ENCODE measurements at regions not wholly inside any gene's neighbourhood (a gene's known extent, or its start where the extent isn't known, plus 50 kb on each side); places are given as distances from the start of the nearest gene placed in this dataset.

DNA sequence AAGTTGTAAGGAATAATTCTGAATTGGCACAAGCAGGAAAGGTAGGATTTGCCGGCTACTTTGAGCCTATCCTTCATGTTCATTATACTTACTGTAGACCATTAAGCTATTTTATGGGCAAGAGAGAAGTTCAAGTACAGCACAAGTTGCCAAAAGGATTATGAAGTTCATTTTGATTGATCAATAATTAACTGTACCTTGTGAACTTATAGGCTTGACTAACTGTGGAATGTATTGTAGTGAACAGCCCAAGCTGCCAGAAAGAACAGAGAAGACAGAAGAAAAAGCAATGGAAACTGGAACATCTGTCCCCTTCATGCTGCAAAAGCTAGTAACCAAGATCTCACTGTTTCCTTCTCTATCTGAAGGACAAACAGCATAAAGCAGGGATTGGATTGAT is 810.1 kb upstream of the ZEB2 start:
- no peak overlapping the region for H3K27ac Mint-ChIP-seq
- peaks cover 8% of the 10 kb centered on the region; the same call in 2 of the 3 replicates for H3K4me1 Mint-ChIP-seq

More for the DNA sequence above, 810.1 kb upstream of the ZEB2 start:
- Mint-ChIP-seq H3K4me3 (no peak overlapping the region), H3K36me3 (ENCODE audit: low read depth) (no peaks in the 10 kb centered on the region), H3K27me3 (ENCODE audit: insufficient read depth, low read depth, poor library complexity) (no peaks in the 10 kb centered on the region), H3K9me3 (no peaks in the 10 kb centered on the region)
- DNase-seq (ENCODE audit: low spot score) = no peak
- Histone ChIP-seq H3K79me2 (replicated peaks; ENCODE audit: insufficient read depth) (no peaks in the 10 kb centered on the region), H4K20me1 (replicated peaks; ENCODE audit: insufficient read depth) (no peaks in the 10 kb centered on the region), H3K4me1 (ENCODE audit: insufficient read depth) (no peaks in the 10 kb centered on the region), H2AFZ (no peak overlapping the region), H3K36me3 (ENCODE audit: insufficient read depth) (no peaks in the 10 kb centered on the region), H3K27me3 (ENCODE audit: insufficient read depth) (no peaks in the 10 kb centered on the region), H3K4me2 (no peak overlapping the region), H3K4me3 (no peak overlapping the region), H3K27ac (ENCODE audit: low read depth) (no peak overlapping the region), H3K9me2 (ENCODE audit: insufficient read depth) (no peaks in the 10 kb centered on the region), H3F3A (replicated peaks; ENCODE audit: low read depth) (no peaks in the 10 kb centered on the region)
- TF ChIP-seq, protein P1, sequence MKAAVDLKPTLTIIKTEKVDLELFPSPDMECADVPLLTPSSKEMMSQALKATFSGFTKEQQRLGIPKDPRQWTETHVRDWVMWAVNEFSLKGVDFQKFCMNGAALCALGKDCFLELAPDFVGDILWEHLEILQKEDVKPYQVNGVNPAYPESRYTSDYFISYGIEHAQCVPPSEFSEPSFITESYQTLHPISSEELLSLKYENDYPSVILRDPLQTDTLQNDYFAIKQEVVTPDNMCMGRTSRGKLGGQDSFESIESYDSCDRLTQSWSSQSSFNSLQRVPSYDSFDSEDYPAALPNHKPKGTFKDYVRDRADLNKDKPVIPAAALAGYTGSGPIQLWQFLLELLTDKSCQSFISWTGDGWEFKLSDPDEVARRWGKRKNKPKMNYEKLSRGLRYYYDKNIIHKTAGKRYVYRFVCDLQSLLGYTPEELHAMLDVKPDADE (IDR thresholded peaks at IDR 0.05) = no peak
- TF ChIP-seq EZH2phosphoT487 (IDR thresholded peaks at IDR 0.05; ENCODE audit: unreplicated experiment) = no peak
- TF ChIP-seq, protein P2, sequence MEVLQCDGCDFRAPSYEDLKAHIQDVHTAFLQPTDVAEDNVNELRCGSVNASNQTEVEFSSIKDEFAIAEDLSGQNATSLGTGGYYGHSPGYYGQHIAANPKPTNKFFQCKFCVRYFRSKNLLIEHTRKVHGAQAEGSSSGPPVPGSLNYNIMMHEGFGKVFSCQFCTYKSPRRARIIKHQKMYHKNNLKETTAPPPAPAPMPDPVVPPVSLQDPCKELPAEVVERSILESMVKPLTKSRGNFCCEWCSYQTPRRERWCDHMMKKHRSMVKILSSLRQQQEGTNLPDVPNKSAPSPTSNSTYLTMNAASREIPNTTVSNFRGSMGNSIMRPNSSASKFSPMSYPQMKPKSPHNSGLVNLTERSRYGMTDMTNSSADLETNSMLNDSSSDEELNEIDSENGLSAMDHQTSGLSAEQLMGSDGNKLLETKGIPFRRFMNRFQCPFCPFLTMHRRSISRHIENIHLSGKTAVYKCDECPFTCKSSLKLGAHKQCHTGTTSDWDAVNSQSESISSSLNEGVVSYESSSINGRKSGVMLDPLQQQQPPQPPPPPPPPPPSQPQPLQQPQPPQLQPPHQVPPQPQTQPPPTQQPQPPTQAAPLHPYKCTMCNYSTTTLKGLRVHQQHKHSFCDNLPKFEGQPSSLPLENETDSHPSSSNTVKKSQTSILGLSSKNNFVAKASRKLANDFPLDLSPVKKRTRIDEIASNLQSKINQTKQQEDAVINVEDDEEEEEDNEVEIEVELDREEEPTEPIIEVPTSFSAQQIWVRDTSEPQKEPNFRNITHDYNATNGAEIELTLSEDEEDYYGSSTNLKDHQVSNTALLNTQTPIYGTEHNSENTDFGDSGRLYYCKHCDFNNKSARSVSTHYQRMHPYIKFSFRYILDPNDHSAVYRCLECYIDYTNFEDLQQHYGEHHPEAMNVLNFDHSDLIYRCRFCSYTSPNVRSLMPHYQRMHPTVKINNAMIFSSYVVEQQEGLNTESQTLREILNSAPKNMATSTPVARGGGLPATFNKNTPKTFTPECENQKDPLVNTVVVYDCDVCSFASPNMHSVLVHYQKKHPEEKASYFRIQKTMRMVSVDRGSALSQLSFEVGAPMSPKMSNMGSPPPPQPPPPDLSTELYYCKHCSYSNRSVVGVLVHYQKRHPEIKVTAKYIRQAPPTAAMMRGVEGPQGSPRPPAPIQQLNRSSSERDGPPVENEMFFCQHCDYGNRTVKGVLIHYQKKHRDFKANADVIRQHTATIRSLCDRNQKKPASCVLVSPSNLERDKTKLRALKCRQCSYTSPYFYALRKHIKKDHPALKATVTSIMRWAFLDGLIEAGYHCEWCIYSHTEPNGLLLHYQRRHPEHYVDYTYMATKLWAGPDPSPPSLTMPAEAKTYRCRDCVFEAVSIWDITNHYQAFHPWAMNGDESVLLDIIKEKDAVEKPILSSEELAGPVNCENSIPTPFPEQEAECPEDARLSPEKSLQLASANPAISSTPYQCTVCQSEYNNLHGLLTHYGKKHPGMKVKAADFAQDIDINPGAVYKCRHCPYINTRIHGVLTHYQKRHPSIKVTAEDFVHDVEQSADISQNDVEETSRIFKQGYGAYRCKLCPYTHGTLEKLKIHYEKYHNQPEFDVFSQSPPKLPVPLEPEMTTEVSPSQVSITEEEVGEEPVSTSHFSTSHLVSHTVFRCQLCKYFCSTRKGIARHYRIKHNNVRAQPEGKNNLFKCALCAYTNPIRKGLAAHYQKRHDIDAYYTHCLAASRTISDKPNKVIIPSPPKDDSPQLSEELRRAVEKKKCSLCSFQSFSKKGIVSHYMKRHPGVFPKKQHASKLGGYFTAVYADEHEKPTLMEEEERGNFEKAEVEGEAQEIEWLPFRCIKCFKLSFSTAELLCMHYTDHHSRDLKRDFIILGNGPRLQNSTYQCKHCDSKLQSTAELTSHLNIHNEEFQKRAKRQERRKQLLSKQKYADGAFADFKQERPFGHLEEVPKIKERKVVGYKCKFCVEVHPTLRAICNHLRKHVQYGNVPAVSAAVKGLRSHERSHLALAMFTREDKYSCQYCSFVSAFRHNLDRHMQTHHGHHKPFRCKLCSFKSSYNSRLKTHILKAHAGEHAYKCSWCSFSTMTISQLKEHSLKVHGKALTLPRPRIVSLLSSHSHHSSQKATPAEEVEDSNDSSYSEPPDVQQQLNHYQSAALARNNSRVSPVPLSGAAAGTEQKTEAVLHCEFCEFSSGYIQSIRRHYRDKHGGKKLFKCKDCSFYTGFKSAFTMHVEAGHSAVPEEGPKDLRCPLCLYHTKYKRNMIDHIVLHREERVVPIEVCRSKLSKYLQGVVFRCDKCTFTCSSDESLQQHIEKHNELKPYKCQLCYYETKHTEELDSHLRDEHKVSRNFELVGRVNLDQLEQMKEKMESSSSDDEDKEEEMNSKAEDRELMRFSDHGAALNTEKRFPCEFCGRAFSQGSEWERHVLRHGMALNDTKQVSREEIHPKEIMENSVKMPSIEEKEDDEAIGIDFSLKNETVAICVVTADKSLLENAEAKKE (CRISPR knock-in tag; IDR thresholded peaks at IDR 0.05) = no peak
- TF ChIP-seq, protein P3, sequence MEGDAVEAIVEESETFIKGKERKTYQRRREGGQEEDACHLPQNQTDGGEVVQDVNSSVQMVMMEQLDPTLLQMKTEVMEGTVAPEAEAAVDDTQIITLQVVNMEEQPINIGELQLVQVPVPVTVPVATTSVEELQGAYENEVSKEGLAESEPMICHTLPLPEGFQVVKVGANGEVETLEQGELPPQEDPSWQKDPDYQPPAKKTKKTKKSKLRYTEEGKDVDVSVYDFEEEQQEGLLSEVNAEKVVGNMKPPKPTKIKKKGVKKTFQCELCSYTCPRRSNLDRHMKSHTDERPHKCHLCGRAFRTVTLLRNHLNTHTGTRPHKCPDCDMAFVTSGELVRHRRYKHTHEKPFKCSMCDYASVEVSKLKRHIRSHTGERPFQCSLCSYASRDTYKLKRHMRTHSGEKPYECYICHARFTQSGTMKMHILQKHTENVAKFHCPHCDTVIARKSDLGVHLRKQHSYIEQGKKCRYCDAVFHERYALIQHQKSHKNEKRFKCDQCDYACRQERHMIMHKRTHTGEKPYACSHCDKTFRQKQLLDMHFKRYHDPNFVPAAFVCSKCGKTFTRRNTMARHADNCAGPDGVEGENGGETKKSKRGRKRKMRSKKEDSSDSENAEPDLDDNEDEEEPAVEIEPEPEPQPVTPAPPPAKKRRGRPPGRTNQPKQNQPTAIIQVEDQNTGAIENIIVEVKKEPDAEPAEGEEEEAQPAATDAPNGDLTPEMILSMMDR (conservative IDR thresholded peaks at IDR 0.05; ENCODE audit: low read depth in 2 of 2) = no peak
- no peak for ATAC-seq

Data from GM23338 (cell line).